Right lobe of liver (tissue), 4 donors: ENCODE measurements at regions not wholly inside any gene's neighbourhood (a gene's known extent, or its start where the extent isn't known, plus 50 kb on each side); places are given as distances from the start of the nearest gene placed in this dataset.

Experiments used
- POLR2A ChIP-seq: fragments of 450-650 bp; IDR thresholded peaks from one replicate; pipeline ENCODE4 v1.6.1; 2017; ENCODE audit warnings: antibody characterized with exemption, mild to moderate bottlenecking
- TF ChIP-seq, protein P1 (sequence below), 4 donors: fragments of 200-600 bp in 3 of 4; fragments of 450-650 bp in 1 of 4; IDR thresholded peaks; one replicate each; pipeline versions ENCODE4 v1.5.1 to v1.8.0; 2016 to 2022; ENCODE audit warnings: antibody characterized with exemption in 4 of 4, mild to moderate bottlenecking in 2 of 4
- donor health status: DM: no; HTN: no; CAD: no.
- donor health status: DM: no; HTN: no; CAD: no.
- donor health status: DM: no; HTN: yes; CAD: no.

DNA sequence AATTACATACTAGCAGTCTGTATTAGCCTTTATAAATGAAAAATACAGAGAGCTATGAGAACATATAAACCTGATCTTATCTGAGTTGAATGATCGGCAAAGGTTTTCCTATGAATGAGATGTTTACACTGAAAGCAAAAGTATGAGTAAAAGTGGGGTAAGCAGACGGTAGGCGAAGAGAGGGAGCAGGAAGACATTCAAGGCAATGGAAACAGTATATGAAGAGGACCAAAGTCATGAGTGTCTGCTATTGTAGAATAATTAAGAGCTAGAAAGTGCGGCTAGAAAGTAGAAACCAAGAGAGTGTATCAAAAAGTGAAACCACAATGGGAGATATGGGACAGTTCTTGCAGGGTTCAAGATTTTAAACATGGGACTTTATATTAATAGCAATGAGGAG is 67.0 kb upstream of the TMLHE start:
- TF ChIP-seq, protein P1, sequence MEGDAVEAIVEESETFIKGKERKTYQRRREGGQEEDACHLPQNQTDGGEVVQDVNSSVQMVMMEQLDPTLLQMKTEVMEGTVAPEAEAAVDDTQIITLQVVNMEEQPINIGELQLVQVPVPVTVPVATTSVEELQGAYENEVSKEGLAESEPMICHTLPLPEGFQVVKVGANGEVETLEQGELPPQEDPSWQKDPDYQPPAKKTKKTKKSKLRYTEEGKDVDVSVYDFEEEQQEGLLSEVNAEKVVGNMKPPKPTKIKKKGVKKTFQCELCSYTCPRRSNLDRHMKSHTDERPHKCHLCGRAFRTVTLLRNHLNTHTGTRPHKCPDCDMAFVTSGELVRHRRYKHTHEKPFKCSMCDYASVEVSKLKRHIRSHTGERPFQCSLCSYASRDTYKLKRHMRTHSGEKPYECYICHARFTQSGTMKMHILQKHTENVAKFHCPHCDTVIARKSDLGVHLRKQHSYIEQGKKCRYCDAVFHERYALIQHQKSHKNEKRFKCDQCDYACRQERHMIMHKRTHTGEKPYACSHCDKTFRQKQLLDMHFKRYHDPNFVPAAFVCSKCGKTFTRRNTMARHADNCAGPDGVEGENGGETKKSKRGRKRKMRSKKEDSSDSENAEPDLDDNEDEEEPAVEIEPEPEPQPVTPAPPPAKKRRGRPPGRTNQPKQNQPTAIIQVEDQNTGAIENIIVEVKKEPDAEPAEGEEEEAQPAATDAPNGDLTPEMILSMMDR (IDR thresholded peaks at IDR 0.05) = no peak
- no peak for TF ChIP-seq POLR2A
